NCI-H1436 treated with DMSO at 0.1 percent for 48 hours (cell line): ENCODE measurements at regions not wholly inside any gene's neighbourhood (a gene's known extent, or its start where the extent isn't known, plus 50 kb on each side); places are given as distances from the start of the nearest gene placed in this dataset.
"Not testable (repeated sequence)": the region's sequence is repeated elsewhere in the genome, so short reads cannot be mapped to it uniquely, and the experiment has no call there.

Experiments used
- DNase-seq: peaks from one replicate; lab custom pipeline; 2025; lab: John Stamatoyannopoulos, UW

DNA sequence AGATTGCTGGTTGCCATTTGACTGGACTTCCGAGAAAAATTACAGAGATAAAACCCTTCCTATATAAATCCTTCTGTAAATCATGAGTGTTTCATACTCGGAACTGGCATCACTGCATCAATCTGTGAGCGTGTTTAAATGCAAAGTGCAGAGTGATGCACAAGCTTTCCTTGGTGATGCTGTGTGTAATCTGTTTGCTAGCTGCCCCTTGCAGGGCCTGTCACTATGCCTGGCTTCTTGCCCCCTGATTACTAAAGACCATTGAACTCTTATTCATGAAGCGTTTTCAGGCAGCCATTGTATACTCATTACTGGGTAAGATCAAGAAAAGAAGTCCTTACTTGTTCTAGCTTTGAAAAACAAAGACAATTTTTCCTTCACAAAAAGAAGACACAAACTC lies 266.9 kb upstream of the FANCL start:
- DNase-seq = no peak

DNA sequence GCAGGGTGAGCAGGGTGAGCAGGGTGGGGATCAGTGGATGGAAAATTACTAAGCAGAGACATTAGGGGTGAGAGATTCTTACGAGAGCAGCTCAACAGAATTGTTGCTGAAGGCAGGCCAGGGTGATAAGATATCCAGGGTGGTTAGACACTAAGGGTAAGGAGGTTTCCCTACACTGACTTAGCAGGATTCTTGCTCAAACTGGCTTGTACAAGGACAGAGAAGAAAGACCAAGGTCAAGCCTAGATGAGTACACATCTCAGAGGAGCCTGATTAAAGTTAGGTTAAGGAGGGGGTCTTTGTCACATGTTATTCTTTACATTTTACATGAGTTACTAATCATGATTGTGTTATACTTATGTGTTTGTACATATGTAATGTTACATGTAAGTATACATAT lies 262.8 kb upstream of the FANCL start:
- DNase-seq = no peak

DNA sequence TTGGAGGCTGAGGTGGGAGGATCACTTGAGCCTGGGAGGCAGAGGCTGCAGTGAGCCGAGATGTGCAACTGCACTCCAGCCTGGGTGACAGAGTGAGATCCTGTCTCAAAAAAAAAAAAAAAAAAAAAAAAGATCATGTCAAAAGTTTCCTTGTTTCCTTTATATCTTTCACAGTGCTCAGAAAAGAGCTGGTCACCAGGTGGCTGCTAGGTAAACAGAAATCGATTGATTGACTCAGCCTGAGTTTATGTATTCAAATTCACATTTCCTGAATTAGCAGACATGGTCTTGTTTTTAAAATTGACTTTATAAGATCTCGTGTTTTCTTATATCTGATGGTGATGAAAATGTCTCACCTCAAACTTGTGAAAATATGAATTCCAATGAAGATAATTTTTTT lies 261.8 kb upstream of the FANCL start:
- no peak for DNase-seq

DNA sequence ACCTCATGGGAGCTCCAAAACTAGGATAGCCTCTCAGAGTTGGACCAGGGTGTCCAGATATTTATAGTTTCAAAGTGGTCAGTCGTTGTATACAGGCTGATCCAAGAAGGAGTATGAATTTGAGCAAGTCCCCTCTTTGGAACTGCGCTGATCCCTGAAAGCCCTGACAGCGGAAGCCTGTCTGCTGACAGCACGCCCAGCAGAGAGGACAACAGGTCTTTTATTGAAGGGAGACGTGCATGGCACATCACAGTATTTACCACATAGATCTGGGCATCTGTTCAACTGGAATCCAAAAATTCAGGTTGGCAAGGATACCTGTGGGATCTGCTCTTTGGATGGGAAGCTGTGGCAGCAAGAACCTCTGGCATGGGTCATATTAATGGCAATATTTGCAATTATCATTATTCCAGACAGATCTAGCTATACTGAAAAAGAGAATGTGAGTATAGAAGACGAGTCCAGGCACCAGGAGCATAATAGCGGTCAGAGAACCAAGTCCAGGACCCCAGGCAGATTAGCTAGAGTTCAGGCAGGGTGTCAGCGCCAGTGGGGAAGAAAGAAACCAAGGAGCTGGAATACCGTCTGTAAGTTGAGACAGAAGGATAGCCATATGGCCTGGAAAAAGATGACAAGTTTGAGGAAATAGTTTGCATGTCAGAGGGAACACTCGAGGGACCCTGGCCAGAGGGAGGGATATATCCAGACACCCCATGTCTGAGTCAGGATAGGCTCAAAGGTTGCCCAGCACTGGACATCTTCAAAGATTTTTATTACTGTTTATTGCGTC lies 260.4 kb upstream of the FANCL start:
- no peak for DNase-seq

DNA sequence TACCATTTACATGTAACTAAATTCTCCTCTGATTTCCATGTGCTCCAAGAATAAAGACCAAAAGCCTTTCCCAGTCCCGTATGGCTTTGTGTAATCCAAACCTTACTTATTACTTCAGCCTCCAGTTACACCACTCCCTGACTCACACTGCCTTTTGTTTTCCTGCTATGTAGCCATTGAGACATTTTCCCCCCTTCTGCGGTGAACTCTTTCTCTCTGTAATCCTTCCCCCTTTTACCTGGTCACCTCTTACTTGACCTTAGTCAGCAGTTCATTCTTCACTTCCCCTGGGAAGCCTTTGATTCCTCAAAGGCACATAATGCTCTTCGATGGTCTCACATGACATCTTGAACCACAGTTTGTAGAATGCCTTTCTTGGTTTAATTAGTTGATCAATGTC lies 256.0 kb upstream of the FANCL start:
- no peak for DNase-seq

DNA sequence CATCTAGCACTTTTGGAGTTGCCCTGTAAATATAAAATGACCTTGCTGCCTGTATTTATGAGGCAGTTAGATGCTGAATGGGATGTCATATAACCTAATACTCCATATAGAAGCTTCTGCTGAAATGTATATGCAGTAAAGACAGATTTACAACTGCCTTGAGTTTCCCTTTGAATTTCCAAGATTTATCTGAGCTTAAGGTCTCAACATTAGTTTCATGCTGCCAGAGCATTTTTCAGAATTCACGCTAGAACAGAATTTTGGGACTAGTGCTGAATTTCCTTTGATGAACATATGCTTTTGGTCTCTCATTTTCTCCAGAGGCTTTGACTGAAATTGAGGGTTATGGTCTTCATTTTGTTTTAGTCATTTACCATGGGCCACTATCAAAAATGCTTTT lies 254.7 kb upstream of the FANCL start:
- DNase-seq = no peak

DNA sequence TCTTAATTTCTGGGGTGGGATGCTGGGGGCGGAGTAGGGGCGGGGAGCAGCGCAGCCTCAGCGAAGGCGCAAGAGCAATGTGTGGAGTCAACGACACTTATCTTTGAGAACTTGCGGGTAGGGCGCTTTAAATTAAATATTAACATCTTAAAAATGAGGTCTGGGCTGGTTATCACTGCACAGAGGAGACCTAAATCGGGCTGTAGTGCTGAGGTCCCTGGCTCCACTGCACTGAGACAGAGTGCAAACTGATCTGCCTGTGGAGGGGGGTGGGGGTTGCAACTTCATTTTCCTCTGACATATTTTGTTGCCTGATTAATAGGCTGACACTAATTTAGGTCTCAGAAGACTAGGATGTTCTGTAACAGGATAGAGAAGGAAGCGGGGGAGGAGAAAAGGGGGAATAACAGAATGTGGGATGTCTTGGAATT lies 253.0 kb upstream of the FANCL start:
- DNase-seq = no peak

DNA sequence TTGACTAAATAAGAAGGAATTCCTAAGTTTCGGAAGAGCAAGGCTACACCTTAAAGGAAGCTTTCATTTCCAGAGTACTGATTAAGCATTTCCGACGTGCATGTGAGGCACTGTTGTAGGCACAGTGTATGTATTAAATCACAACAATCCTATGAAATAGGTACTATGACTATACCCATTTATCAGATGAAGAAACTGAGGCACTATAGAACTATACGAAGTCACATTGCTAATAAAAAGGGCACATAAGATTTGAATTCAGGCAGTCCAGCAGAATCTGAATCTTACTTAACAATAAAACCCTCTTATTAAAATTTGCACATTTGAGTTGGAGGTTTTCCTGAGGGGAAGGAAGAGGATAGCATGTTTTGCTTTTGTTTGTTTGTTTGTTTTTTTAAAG lies 243.5 kb upstream of the FANCL start:
- no peak for DNase-seq

DNA sequence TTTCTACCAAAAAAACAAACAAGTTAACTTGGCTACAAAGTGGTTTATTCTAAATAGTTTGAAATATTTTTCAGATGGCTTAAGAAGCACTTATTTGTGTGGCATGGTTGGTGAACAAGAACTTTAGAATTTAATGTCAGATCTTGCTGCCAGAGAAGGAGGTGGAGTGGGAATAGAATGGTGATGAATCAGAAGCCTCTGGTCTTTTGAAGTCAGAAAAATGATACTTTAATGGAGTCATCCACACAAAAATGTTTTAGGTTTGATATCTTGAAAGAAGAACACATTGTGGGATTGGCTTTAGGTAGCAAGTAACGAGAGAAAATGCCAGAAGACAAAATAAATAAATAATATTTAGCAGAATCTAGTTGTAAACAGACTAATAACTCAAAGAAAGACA lies 243.1 kb upstream of the FANCL start:
- DNase-seq = no peak

DNA sequence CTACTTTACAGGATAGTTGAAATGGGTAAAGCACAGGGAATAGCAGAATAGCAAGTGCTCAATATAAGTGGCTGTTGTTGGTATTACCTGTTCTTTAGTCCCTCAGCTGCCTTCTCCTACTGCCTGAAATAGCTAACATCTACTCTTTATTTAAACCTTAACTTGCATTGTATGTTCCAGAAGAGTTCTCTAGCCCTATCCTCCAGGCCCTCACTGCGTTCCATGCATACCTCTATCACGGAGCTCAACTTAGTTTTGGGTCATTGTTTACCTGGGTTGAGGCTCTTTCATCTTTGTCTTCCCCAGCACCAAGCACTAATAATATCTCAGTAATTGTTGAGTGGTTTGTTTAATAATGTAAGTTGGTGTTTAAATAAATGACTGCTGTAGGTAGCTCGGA lies 242.2 kb upstream of the FANCL start:
- no peak for DNase-seq

DNA sequence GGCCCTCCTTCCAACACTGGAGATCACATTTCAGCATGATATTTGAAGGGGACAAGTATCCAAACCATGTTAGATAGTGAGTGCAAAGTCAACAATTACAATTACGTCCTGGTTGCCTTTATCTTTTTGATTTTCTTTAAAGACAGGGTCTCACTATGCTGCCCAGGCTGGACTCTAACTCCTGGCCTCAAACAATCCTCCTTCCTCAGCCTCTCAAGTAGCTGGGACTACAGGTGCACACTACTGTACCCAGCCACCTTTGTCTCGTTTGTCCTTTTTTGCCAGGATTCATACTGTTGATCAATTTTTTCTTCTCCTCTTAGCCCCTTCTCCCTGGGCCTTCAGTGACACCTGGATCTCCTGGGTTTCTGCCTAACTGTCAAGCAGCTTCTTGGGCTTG lies 240.5 kb upstream of the FANCL start:
- no peak for DNase-seq

DNA sequence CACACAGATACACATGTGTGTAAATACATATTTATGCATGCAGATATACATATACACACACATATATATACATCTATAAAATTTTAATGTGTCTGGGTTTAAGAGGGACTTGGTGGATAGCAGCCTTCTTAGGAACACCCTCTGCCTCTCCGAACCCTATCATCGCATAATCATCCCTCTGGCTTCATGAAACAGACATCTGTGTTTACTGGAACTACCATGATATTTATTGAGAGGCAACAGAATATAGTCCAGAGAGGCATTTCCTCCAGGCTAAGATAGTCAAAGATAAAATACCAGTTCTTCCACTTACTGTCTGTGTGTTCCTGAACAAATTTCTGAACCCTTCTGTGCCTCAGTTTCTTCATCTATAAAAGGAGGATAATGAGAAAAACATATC lies 239.0 kb upstream of the FANCL start:
- no peak for DNase-seq

DNA sequence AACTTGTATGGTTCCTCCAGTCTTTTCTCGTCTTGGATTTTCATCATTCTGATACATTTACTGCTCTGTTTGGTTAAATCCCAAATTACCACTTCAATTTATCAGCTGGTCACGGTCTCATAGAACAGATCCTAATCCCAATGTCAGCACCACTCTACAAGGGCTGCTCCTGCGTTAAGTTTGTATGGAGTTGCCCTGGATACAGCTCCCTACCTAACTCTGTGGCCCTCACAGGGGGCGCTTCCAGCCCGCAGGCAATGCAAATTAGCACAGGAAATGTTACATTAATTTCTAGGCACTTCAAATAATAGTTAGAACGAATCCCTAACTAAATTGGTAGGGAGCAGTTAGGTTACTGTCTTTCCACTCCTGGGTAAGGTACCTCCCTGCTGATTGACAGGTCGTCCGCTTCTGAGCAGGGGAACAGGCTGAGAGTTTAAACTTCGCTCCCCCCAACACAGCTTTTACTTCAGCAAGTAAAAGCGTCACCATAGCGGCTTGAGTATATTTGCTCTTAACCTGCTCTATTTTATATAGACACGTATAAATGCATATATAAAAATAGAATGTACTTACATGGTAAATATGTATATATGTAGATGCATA lies 238.5 kb upstream of the FANCL start:
- DNase-seq = peak; percentile 32

DNA sequence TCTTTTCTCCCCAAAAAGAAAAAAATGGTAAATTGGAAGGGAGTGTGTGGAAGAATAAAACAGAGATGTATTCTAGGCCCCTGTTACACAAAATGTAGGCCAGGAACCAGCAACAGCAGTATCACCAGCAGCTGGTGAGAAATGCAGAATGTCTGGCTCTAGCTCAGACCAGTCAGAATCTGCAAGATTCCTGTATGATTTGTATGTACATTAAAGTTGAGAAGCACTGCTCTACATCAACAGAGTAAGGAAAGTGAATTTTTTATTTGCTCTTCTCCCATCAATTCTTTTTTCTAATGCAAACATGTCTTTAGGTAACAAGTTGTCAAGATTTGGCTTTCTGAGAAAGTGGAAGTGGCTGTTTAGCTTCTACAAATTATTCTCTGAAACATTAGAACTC lies 235.4 kb upstream of the FANCL start:
- DNase-seq = no peak

DNA sequence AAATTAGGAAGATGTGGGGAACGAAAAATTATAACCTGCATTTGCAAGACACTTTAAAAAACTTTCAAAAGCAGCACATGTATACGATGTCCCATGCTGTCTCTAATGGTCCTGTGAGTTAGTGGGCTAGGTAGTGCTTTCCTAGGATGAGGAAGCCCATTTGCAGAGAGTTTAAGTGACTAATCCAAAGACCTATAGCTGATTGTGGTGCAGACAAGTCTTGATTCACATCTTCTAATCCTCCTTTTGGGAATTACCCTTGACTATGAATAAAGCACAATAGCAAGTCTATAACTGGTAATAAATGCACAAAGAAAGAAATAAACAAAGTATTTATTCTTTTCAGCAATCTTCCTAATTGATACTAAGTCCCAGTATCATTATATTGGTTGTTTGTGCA lies 234.6 kb upstream of the FANCL start:
- no peak for DNase-seq

DNA sequence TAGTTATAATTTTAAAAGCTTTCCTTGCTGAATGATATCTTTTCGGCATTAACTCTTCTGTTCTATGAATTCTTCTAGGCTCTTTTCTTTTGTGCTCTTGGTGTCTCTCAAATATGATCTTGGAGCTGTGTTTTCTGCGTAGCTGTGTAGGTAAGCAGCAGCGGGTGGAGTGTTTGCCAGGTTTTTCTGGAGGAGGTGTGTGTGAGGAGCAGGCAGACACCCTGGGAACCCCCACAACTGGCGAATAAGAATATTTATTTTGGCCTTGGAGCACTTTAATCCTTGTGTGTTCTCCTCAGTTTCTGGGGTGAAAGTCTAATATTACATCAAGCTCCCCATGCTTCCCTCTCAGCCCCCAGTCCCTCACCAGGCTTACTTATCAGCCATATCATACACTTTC lies 232.0 kb upstream of the FANCL start:
- no peak for DNase-seq

DNA sequence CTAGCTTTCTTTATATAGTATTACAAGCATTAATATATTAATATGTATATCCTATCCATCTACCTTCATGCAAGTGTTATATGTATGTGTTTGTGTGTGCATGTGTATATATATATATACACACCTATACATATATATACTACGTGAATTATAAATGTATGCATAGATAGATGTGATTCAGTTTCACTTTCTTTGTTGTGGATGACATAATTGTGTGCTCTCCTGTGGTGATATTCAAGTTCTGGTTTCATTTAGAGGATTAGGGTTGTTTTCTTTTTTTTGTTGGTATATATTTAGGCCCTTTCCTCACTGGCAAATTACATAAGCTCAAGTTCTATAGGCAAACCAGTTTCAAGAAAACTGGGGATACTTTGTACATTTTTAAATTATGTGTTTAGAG lies 225.7 kb upstream of the FANCL start:
- no peak for DNase-seq

DNA sequence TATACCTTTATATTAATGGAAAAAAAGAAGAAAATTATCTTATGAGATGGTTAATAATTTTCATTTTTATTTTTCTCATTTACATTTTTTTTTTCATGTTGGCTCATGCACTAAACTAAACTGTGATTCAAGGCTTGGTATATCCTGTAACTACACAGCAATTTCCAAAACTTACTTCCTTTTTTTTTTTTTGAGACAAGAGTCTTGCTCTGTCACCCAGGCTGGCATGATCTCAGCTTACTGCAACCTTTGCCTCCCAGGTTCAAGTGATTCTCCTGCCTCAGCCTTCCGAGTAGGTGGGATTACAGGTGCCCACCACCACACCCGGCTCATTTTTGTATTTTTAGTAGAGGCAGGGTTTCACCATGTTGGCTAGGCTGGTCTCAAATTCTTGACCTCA lies 224.9 kb upstream of the FANCL start:
- not testable (repeated sequence) for DNase-seq

DNA sequence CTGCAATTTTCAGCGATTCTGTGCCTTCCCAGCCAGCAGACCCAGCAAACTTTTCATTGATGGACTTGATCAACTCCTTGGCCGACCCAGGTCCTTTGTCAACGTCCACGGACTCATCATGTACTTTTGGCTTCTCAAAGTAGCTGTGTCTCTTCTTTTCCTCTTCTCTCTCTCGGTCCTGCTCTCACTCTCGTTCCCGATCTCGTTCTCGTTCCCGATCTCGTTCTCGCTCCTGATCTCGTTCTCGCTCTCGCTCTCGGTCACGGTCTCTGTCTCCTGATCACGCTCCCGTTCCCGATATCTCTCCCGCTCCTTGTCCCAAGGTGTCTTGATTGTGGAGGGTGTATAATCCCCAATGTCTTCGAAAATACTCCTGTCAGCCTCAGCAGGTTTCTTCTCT lies 219.5 kb upstream of the FANCL start:
- DNase-seq = no peak

DNA sequence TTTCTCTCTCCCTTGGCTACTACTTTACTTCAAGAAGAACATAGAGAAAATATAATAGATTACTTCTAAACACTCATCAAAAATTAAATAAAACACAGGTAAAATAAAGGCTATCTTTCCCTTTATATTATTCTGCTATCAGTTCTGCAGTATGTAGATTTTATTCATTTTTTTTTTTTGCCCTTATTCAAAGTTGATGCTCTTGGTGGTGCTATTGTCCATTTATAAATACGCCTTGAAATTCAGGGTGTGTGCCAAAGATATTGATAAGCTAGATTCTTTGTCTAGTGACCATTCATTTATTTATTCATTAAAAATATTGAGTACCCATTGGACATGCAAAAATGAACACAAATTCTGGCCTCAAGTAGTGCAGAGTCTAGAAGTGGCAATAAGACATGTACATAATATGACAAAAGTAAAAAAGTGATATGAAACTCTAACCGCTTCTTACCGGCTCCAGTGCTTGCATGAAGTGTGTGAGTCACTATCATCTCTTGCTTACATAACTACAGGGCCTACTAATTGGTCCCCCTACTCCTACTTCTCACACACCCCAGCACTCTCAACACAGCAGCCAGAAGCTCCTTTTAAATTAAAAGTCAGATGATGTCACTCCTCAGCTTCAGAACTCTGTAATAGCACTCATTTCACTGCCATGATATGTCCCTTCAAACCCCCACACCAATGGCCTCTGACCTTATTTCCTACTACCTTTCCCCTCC lies 208.3 kb upstream of the FANCL start:
- no peak for DNase-seq

DNA sequence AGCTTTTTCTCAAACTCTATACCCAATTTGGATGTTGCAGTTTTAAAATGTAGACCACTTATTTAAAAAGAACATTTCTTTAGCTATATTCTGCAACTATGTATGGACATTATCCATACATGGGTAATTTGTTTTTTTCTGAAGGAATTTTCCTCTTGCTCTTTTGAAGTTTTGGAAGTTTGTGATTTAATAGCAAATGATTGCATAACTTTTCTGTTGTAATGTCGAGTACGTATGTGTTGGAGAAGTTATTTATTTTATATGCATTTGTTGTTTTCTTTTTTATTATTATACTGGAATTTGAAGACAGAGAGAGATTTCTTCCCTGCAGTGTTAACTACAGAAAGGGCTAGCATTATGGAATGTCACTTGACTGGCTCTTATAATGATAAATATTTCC lies 207.7 kb upstream of the FANCL start:
- DNase-seq = no peak

DNA sequence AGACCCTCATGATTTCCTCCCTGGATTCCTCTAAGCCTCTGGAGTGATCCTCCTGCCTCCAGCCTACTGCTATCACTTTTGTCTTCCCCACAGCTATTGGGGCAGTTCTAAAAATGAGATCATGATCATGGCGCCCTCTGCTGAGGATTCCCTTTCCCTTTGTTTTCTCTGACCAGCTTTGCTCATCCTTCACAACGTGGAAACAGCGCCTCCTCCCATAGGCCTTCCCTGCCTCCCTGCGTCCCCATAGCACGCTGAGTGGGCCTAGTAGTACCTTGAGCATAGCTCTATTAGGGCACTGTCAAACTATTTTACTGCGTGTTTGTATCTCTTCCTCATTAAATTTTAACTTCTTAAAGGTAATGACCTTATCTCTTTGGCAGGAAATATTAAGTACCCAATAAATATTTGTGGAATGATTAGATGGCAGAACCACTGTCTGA lies 207.0 kb upstream of the FANCL start:
- DNase-seq = peak; percentile 45

DNA sequence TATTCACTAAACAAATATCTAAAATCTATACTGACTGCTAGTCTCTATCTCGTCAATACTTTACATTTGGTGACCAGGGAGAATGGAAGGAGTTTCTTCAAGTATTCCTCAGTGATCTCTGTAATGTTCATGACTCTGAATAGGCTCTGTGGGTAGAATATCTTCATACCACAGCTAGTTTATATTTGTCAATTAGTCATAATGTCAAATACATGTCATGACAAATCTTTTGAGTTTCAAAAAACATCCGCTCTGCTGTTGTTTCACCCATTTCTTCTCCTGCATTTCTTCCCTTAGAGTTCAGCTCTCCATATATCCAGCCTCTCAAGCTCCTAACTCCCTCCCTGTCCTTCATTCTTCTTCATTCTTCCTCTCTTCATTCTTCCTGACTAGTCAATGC lies 206.5 kb upstream of the FANCL start:
- no peak for DNase-seq
